ENCODE measurements at regions not wholly inside any gene's neighbourhood (a gene's known extent, or its start where the extent isn't known, plus 50 kb on each side); places are given as distances from the start of the nearest gene placed in this dataset.

GRCh38 chr5:125346316-125346715 is 599.9 kb upstream of the ZNF608 start:
- no peak overlapping the region for H3K27ac ChIP-seq
- H3K4me1 Mint-ChIP-seq, result peaks cover 54% of the 10 kb centered on the region
- peaks cover 31% of the 10 kb centered on the region for H3K4me1 ChIP-seq
- H3K27me3 Mint-ChIP-seq (ENCODE audit: insufficient read depth, low read depth), result peaks cover 5% of the 10 kb centered on the region
- H2AFZ ChIP-seq (replicated peaks), result no peak overlapping the region
- H3F3A ChIP-seq (ENCODE audit: low read depth), result peaks cover 29% of the 10 kb centered on the region
- no peaks in the 10 kb centered on the region for H3K79me2 ChIP-seq (ENCODE audit: low read depth)
- no peaks in the 10 kb centered on the region for H4K20me1 ChIP-seq (ENCODE audit: low read depth)
- no peak for TF ChIP-seq CTCF (IDR thresholded peaks at IDR 0.05)
- no peak for TF ChIP-seq EZH2 (IDR thresholded peaks at IDR 0.05)
- no peak for TF ChIP-seq EZH2phosphoT487 (IDR thresholded peaks at IDR 0.05)
- peak overlapping the region; percentile 31 for H3K27ac Mint-ChIP-seq
- H3K36me3 ChIP-seq, result no peaks in the 10 kb centered on the region
- H3K4me3 ChIP-seq, result no peak overlapping the region
- H3K9me3 Mint-ChIP-seq, result peaks cover 13% of the 10 kb centered on the region
- peaks cover 1% of the 10 kb centered on the region for H3K36me3 Mint-ChIP-seq
- H3K9me3 ChIP-seq (ENCODE audit: low read depth), result no peaks in the 10 kb centered on the region
- DNase-seq (ENCODE audit: low spot score), result no peak
- H3K4me3 Mint-ChIP-seq, result no peak overlapping the region
- no peak overlapping the region for H3K4me2 ChIP-seq
- H3K9ac ChIP-seq, result no peak overlapping the region
- peaks cover 11% of the 10 kb centered on the region for H3K27me3 ChIP-seq

- Mint-ChIP-seq H3K27me3 (ENCODE audit: insufficient read depth, low read depth) (peaks cover 2% of the 10 kb centered on the region), H3K9me3 (peaks cover 21% of the 10 kb centered on the region), H3K4me3 (peak overlapping the region; percentile 74), H3K27ac (peak overlapping the region; percentile 98), H3K36me3 (peaks cover 7% of the 10 kb centered on the region), H3K4me1 (peaks cover 56% of the 10 kb centered on the region)
- peaks cover 11% of the 10 kb centered on the region for H3K27me3 ChIP-seq
- H3K4me2 ChIP-seq, result peak overlapping the region; percentile 58
- H3K9me3 ChIP-seq (ENCODE audit: low read depth), result no peaks in the 10 kb centered on the region
- H2AFZ ChIP-seq (replicated peaks), result no peak overlapping the region
- no peak overlapping the region for H3K9ac ChIP-seq
- H3K4me1 ChIP-seq, result peaks cover 31% of the 10 kb centered on the region
- H3K36me3 ChIP-seq, result no peaks in the 10 kb centered on the region
- no peaks in the 10 kb centered on the region for H4K20me1 ChIP-seq (ENCODE audit: low read depth)
- DNase-seq (ENCODE audit: low spot score), result peak; percentile 37
- peaks cover 29% of the 10 kb centered on the region for H3F3A ChIP-seq (ENCODE audit: low read depth)
- no peak overlapping the region for H3K4me3 ChIP-seq
- TF ChIP-seq EZH2 (IDR thresholded peaks at IDR 0.05) (no peak), EZH2phosphoT487 (IDR thresholded peaks at IDR 0.05) (no peak), CTCF (IDR thresholded peaks at IDR 0.05) (no peak)
- H3K27ac ChIP-seq, result no peak overlapping the region
- H3K79me2 ChIP-seq (ENCODE audit: low read depth), result no peaks in the 10 kb centered on the region
Measured at GRCh38 chr5:125348221-125348692, 601.8 kb upstream of the ZNF608 start.

GRCh38 chr5:125348936-125349831 is 602.7 kb upstream of the ZNF608 start:
- no peak overlapping the region for H2AFZ ChIP-seq (replicated peaks)
- Mint-ChIP-seq H3K27me3 (ENCODE audit: insufficient read depth, low read depth) (peaks cover 3% of the 10 kb centered on the region), H3K36me3 (peaks cover 11% of the 10 kb centered on the region), H3K4me1 (peaks cover 56% of the 10 kb centered on the region), H3K4me3 (peak overlapping the region; percentile 74), H3K27ac (peak overlapping the region; percentile 98), H3K9me3 (peaks cover 26% of the 10 kb centered on the region)
- peak overlapping the region; percentile 58 for H3K4me2 ChIP-seq
- H4K20me1 ChIP-seq (ENCODE audit: low read depth), result no peaks in the 10 kb centered on the region
- peaks cover 11% of the 10 kb centered on the region for H3K27me3 ChIP-seq
- DNase-seq (ENCODE audit: low spot score), result peak; percentile 77
- H3K79me2 ChIP-seq (ENCODE audit: low read depth), result no peaks in the 10 kb centered on the region
- peaks cover 31% of the 10 kb centered on the region for H3K4me1 ChIP-seq
- no peak overlapping the region for H3K9ac ChIP-seq
- H3K4me3 ChIP-seq, result no peak overlapping the region
- H3K9me3 ChIP-seq (ENCODE audit: low read depth), result no peaks in the 10 kb centered on the region
- peak; percentile 20 for TF ChIP-seq CTCF (IDR thresholded peaks at IDR 0.05)
- TF ChIP-seq EZH2 (IDR thresholded peaks at IDR 0.05), result no peak
- H3K36me3 ChIP-seq, result no peaks in the 10 kb centered on the region
- no peak overlapping the region for H3K27ac ChIP-seq
- peaks cover 29% of the 10 kb centered on the region for H3F3A ChIP-seq (ENCODE audit: low read depth)
